VCaP (cell line): ENCODE measurements at regions not wholly inside any gene's neighbourhood (a gene's known extent, or its start where the extent isn't known, plus 50 kb on each side); places are given as distances from the start of the nearest gene placed in this dataset.
"Not testable (repeated sequence)": the region's sequence is repeated elsewhere in the genome, so short reads cannot be mapped to it uniquely, and the experiment has no call there.

Experiments used
- H3K27ac ChIP-seq: fragments of 450-650 bp; 2 replicates; pipeline ENCODE4 v1.5.1; 2017
- TF ChIP-seq, protein P1 (sequence below): fragments of 450-650 bp; conservative IDR thresholded peaks from 2 replicates; pipeline ENCODE4 v1.5.1; 2017; ENCODE audit warnings: mild to moderate bottlenecking, moderate library complexity

DNA sequence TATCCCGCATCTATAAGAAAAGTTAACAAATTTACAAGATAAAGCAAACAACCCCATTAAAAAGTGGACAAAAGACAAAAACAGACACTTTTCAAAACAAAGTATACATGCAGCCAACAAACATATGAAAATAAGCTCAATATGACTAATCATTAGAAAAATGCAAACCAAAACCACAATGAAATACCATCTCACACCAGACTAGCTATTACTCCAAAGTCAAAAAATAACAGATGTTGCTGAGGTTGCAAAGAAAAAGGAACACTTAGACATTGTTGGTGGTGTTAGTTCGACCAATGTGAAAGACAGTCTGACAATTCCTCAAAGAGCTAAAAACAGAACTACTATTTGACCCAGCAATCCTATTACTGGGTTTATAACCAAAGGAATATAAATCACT is 968.6 kb upstream of the USP15 start:
- TF ChIP-seq, protein P1, sequence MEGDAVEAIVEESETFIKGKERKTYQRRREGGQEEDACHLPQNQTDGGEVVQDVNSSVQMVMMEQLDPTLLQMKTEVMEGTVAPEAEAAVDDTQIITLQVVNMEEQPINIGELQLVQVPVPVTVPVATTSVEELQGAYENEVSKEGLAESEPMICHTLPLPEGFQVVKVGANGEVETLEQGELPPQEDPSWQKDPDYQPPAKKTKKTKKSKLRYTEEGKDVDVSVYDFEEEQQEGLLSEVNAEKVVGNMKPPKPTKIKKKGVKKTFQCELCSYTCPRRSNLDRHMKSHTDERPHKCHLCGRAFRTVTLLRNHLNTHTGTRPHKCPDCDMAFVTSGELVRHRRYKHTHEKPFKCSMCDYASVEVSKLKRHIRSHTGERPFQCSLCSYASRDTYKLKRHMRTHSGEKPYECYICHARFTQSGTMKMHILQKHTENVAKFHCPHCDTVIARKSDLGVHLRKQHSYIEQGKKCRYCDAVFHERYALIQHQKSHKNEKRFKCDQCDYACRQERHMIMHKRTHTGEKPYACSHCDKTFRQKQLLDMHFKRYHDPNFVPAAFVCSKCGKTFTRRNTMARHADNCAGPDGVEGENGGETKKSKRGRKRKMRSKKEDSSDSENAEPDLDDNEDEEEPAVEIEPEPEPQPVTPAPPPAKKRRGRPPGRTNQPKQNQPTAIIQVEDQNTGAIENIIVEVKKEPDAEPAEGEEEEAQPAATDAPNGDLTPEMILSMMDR = no peak
- H3K27ac ChIP-seq = no peak overlapping the region

DNA sequence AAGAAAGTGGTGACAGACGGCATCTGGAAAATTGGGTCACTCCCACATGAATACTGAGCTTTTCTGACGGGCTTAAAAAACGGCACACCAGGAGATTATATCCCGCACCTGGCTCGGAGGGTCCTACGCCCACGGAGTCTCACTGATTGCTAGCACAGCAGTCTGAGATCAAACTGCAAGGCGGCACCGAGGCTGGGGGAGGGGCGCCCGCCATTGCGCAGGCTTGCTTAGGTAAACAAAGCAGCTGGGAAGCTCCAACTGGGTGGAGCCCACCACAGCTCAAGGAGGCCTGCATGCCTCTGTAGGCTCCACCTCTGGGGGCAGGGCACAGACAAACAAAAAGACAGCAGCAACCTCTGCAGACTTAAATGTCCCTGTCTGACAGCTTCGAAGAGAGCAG is 966.2 kb upstream of the USP15 start:
- not testable (repeated sequence) for H3K27ac ChIP-seq

DNA sequence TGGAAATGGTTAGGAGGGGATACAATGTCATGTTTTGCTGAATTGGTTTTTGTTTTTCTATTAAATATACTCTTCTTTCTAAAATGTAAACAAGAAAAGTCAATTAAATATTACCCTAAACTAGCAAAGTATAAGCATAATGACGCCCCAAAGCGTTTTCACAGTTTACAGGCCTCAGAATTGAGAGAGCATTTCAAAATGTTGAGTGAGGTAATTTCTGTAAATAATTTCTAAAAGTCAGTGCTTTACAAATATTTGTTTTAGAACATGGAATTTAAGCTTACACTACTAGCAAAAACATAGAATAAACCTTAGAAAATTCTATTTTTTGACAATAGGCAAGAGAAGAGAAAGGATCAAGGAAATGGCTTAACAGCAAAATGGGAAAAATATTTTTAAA is 958.4 kb upstream of the USP15 start:
- TF ChIP-seq, protein P1 = no peak
- no peak overlapping the region for H3K27ac ChIP-seq

DNA sequence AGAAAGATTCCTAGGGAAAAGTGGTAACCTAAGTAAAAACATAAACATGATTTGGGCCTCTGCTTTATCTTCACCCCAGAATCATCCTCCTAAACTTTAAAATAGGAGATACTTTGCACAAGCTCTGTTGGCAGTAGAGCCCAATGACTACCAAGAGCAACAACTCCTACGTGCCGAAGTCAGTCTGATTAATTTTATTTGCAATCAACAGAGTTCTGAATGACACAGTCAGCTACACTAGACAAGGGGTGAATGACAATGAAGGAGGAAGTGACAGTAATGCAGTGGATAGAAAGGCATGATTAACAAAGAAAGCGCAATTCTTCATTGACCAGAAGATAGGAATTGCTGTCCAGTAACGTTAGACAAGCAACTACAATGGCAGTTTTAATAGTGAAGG is 957.9 kb upstream of the USP15 start:
- TF ChIP-seq, protein P1 = no peak
- no peak overlapping the region for H3K27ac ChIP-seq

DNA sequence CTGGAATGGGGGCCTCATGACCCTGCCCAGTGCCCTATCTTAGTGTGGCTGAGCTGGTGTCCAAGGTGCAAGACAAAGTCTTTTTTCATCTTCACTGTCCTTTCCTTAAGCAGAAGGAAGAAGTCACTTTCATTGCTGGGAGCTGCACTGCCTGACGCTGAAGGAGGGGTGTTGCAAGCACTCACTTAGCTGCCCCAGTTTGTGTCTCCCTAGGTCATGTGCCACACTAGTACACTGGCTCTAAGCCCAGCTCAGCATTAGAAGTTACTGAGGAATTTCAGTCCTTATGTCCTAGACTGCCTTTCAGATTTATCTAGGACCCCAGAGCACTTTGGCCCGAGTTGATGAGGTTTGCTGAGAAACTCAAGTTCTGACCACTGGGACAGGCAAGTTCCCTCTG is 952.0 kb upstream of the USP15 start:
- TF ChIP-seq, protein P1 = no peak
- no peak overlapping the region for H3K27ac ChIP-seq

DNA sequence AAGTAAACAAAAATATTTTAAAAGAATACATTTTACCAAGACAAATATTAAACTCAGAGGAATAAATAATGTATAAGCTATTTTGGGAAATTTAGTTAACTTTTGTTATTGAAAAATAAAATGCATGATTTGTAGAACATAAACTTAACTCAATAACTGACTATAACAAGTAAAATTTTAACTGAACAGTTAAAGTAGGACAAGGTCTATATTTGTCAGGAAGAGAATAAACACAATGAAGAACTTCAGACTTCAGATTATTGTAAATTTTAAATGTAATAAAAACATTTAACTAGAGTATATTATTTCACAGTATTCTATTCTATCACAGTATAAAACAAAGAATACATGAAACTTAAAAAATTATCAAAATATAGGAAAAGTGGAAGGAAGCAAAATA is 948.8 kb upstream of the USP15 start:
- no peak overlapping the region for H3K27ac ChIP-seq
- TF ChIP-seq, protein P1 = no peak

DNA sequence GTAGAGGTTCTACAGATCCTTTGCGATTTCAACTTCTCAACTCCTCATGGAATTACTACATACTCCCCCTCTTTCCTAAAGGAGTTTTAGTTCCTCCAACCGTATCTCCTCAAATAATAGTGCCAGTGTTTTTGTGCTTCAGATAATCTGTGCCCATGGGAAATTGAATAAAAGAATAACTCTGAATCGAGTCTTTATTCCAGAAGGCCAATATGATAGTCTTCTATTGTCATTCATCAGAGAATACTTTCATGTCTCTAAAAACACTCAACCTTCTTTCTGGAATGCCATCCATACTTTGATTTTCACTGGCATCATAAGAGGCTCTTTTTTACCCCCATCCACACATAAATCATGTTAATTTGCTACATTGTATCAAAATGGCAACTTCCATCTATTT is 911.3 kb upstream of the USP15 start:
- TF ChIP-seq, protein P1 = no peak

DNA sequence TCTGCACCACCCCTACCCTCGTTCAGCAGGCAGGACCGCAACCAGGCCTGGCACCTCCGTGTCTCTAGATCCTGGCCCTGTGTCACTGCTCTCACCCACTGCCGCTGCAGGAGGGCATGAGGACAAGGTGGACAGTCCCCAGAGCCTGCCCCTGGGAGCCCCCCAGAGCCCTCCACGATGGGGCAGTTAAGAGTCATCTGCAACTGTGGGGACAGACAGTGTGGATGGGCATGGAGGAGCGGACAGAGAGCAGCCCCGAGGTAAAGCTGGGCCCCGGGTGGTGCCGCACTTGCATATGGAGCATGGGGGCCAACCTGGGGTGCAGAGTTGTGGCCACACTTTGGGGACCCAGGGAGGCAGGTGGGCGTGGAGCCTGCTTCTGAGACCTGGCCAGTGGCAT is 905.1 kb upstream of the USP15 start:
- TF ChIP-seq, protein P1 = no peak
- H3K27ac ChIP-seq = no peak overlapping the region

More for the DNA sequence above, 911.3 kb upstream of the USP15 start:
- no peak overlapping the region for H3K27ac ChIP-seq
